GM23248 (cell line): ENCODE measurements at regions not wholly inside any gene's neighbourhood (a gene's known extent, or its start where the extent isn't known, plus 50 kb on each side); places are given as distances from the start of the nearest gene placed in this dataset.

Source experiments
- DNase-seq: peaks from one replicate; pipeline ENCODE4 v3.0.0-alpha.2; 2015
- H2AFZ ChIP-seq: fragments of 200-600 bp; sonication (generic); 2 replicates; pipeline ENCODE4 v1.6.1; 2016; ENCODE audit warnings: antibody characterized with exemption
- H3F3A ChIP-seq: fragments of 200-600 bp; sonication (generic); 2 replicates; pipeline ENCODE4 v1.6.1; 2016; ENCODE audit warnings: mild to moderate bottlenecking, antibody characterized with exemption, mixed run types; ENCODE audit not compliant: insufficient read depth
- H3K27ac ChIP-seq: fragments of 200-600 bp; sonication (generic); 2 replicates; pipeline ENCODE4 v1.5.1; 2016; ENCODE audit warnings: mild to moderate bottlenecking
- H3K27me3 ChIP-seq: fragments of 200-600 bp; sonication (generic); replicated peaks from 2 replicates; pipeline ENCODE4 v1.6.1; 2016; ENCODE audit warnings: mild to moderate bottlenecking; ENCODE audit not compliant: insufficient read depth
- H3K36me3 ChIP-seq: fragments of 200-600 bp; sonication (generic); 2 replicates; pipeline ENCODE4 v1.6.1; 2016; ENCODE audit warnings: low read depth, mild to moderate bottlenecking
- H3K4me1 ChIP-seq: fragments of 200-600 bp; sonication (generic); 2 replicates; pipeline ENCODE4 v1.6.1; 2016; ENCODE audit warnings: mild to moderate bottlenecking; ENCODE audit not compliant: insufficient read depth
- H3K4me2 ChIP-seq: fragments of 200-600 bp; sonication (generic); one replicate; pipeline ENCODE4 v1.6.1; 2016; ENCODE audit warnings: mild to moderate bottlenecking; ENCODE audit not compliant: unreplicated experiment
- H3K4me3 ChIP-seq: fragments of 200-600 bp; sonication (generic); 2 replicates; pipeline ENCODE4 v1.5.1; 2016; ENCODE audit warnings: mild to moderate bottlenecking
- H3K79me2 ChIP-seq: fragments of 200-600 bp; sonication (generic); 2 replicates; pipeline ENCODE4 v1.6.1; 2016; ENCODE audit warnings: mild to moderate bottlenecking; ENCODE audit not compliant: insufficient read depth
- H3K9ac ChIP-seq: fragments of 200-600 bp; sonication (generic); 2 replicates; pipeline ENCODE4 v1.6.1; 2016; ENCODE audit warnings: mild to moderate bottlenecking
- H3K9me2 ChIP-seq: fragments of 200-600 bp; sonication (generic); 2 replicates; pipeline ENCODE4 v1.6.1; 2016; ENCODE audit warnings: mixed run types, mild to moderate bottlenecking, moderate library complexity; ENCODE audit not compliant: insufficient read depth
- H3K9me3 ChIP-seq: fragments of 200-600 bp; sonication (generic); one replicate; pipeline ENCODE4 v1.6.1; 2017; ENCODE audit warnings: low read depth
- H4K20me1 ChIP-seq: fragments of 200-600 bp; sonication (generic); 2 replicates; pipeline ENCODE4 v1.6.0; 2016; ENCODE audit not compliant: insufficient read depth
- EZH2 ChIP-seq: fragments of 200-600 bp; sonication (generic); IDR thresholded peaks from 2 replicates; pipeline ENCODE4 v1.6.1; 2018; ENCODE audit warnings: antibody characterized with exemption, mild to moderate bottlenecking; ENCODE audit not compliant: insufficient read depth, poor library complexity, severe bottlenecking
- EZH2phosphoT487 ChIP-seq: fragments of 200-600 bp; sonication (generic); IDR thresholded peaks from 2 replicates; pipeline ENCODE4 v1.6.1; 2018; ENCODE audit warnings: antibody characterized with exemption, moderate library complexity, mild to moderate bottlenecking, low read depth; ENCODE audit not compliant: insufficient read depth
- WGBS, 2 experiments: methylation state at CpG; one replicate each; pipeline ENCODE4 v1.1.6; 2015 to 2017; ENCODE audit warnings: low lambda C conversion rate in 2 of 2, low coverage in 1 of 2; ENCODE audit errors: missing lambda C conversion rate in 2 of 2; 5-methylcytosine and 5-hydroxymethylcytosine counted together
- in situ Hi-C: fragments of 300-500 bp; cut with MboI; formaldehyde crosslinking; loops from 2 replicates; pipeline ENCODE4 v1.15.0; 2020

GRCh38 chr3:109923431-109923830 is 586.1 kb upstream of the DPPA4 start:
- H3K27me3 ChIP-seq, result no peaks in the 10 kb centered on the region
- H3K4me1 ChIP-seq, result peaks cover 19% of the 10 kb centered on the region
- in situ Hi-C loops, result no loop called here
- no peaks in the 10 kb centered on the region for H4K20me1 ChIP-seq
- no peaks in the 10 kb centered on the region for H3K79me2 ChIP-seq
- no peak overlapping the region for H3K4me2 ChIP-seq
- no peak overlapping the region for H3K4me3 ChIP-seq
- H3K27ac ChIP-seq, result no peak overlapping the region
- peaks cover 12% of the 10 kb centered on the region for H3F3A ChIP-seq
- no peak for DNase-seq
- no peaks in the 10 kb centered on the region for H3K9me3 ChIP-seq
- H3K36me3 ChIP-seq, result no peaks in the 10 kb centered on the region
- 92 to 95% methylated on average over 3 of the region's 3 CpGs for WGBS, 2 experiments
- no peaks in the 10 kb centered on the region for H3K9me2 ChIP-seq
- 0 out of 2 replicates have a peak overlapping the region, but pooled peaks have one; percentile 52 for H2AFZ ChIP-seq
- H3K9ac ChIP-seq, result no peak overlapping the region
- no peak for TF ChIP-seq EZH2
- no peak for TF ChIP-seq EZH2phosphoT487

DNA sequence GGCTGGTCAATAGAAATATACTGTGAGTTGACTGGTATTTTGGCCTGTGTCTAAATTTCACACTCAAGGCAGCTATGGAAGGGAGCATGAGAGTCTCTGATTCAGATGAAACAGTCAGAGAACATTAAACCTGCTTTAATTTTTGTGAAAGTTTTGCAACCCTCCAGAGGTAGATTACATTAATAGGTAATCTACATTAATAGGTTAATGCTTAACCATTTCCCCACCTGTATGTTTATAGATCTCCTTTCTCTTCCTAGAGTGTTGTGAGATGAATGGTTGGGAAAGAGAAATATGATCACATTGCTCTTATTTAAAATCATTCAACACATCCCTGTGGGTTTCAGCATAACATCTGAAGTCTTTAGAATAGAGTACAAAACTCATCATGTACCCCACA is 586.9 kb upstream of the DPPA4 start:
- Histone ChIP-seq H3K27me3 (no peaks in the 10 kb centered on the region), H3K9me3 (no peaks in the 10 kb centered on the region), H3K79me2 (no peaks in the 10 kb centered on the region), H3K9me2 (no peaks in the 10 kb centered on the region), H2AFZ (no peak overlapping the region), H3K4me1 (peaks cover 19% of the 10 kb centered on the region), H3F3A (peaks cover 12% of the 10 kb centered on the region), H3K27ac (no peak overlapping the region), H3K4me3 (no peak overlapping the region), H3K9ac (no peak overlapping the region), H3K4me2 (no peak overlapping the region), H3K36me3 (no peaks in the 10 kb centered on the region), H4K20me1 (no peaks in the 10 kb centered on the region)
- DNase-seq, result peak; percentile 3
- no peak for TF ChIP-seq EZH2
- no peak for TF ChIP-seq EZH2phosphoT487
- in situ Hi-C loops, result no loop called here

- Histone ChIP-seq H3K27ac (no peak overlapping the region), H3K9me3 (no peaks in the 10 kb centered on the region), H3K79me2 (no peaks in the 10 kb centered on the region), H2AFZ (no peak overlapping the region), H4K20me1 (no peaks in the 10 kb centered on the region), H3F3A (peaks cover 12% of the 10 kb centered on the region), H3K27me3 (no peaks in the 10 kb centered on the region), H3K4me2 (no peak overlapping the region), H3K4me1 (peaks cover 19% of the 10 kb centered on the region), H3K9ac (no peak overlapping the region), H3K36me3 (no peaks in the 10 kb centered on the region), H3K4me3 (no peak overlapping the region), H3K9me2 (no peaks in the 10 kb centered on the region)
- TF ChIP-seq EZH2phosphoT487, result no peak
- TF ChIP-seq EZH2, result no peak
- DNase-seq, result peak; percentile 7
- 87 to 90% methylated on average over 8 of the region's 8 CpGs for WGBS, 2 experiments
- in situ Hi-C loops, result no loop called here
Measured at GRCh38 chr3:109926376-109926775, 589.0 kb upstream of the DPPA4 start.

GRCh38 chr3:109927161-109927560 is 589.8 kb upstream of the DPPA4 start:
- peaks cover 19% of the 10 kb centered on the region for H3K4me1 ChIP-seq
- DNase-seq, result peak; percentile 97
- no peaks in the 10 kb centered on the region for H3K9me2 ChIP-seq
- H4K20me1 ChIP-seq, result no peaks in the 10 kb centered on the region
- peak overlapping the region; percentile 8; the same call in 1 of the 2 replicates for H3K4me3 ChIP-seq
- WGBS, 2 experiments, result 2% methylated on average over 2 of the region's 2 CpGs
- H3K4me2 ChIP-seq, result peak overlapping the region; percentile 51
- H3K79me2 ChIP-seq, result no peaks in the 10 kb centered on the region
- peak overlapping the region; percentile 44 for H3K9ac ChIP-seq
- no peaks in the 10 kb centered on the region for H3K36me3 ChIP-seq
- H3K27me3 ChIP-seq, result no peaks in the 10 kb centered on the region
- TF ChIP-seq EZH2, result no peak
- no peak for TF ChIP-seq EZH2phosphoT487
- H3K9me3 ChIP-seq, result no peaks in the 10 kb centered on the region
- H2AFZ ChIP-seq, result peak overlapping the region; percentile 41
- H3F3A ChIP-seq, result peaks cover 12% of the 10 kb centered on the region
- peak overlapping the region; percentile 87 for H3K27ac ChIP-seq
- in situ Hi-C loops, result no loop called here

- Histone ChIP-seq H4K20me1 (no peaks in the 10 kb centered on the region), H3F3A (peaks cover 12% of the 10 kb centered on the region), H3K27ac (peak overlapping the region; percentile 87), H3K79me2 (no peaks in the 10 kb centered on the region), H2AFZ (peak overlapping the region; percentile 41), H3K4me1 (peaks cover 19% of the 10 kb centered on the region), H3K4me2 (peak overlapping the region; percentile 51), H3K9ac (peak overlapping the region; percentile 44), H3K27me3 (no peaks in the 10 kb centered on the region), H3K9me3 (no peaks in the 10 kb centered on the region), H3K9me2 (no peaks in the 10 kb centered on the region), H3K4me3 (peak overlapping the region; percentile 8; the same call in 1 of the 2 replicates), H3K36me3 (no peaks in the 10 kb centered on the region)
- in situ Hi-C loops, result no loop called here
- peak; percentile 22 for DNase-seq
- no peak for TF ChIP-seq EZH2phosphoT487
- no peak for TF ChIP-seq EZH2
Measured at GRCh38 chr3:109927726-109928125, 590.4 kb upstream of the DPPA4 start.
